ENCODE measurements at regions not wholly inside any gene's neighbourhood (a gene's known extent, or its start where the extent isn't known, plus 50 kb on each side); places are given as distances from the start of the nearest gene placed in this dataset.

DNA sequence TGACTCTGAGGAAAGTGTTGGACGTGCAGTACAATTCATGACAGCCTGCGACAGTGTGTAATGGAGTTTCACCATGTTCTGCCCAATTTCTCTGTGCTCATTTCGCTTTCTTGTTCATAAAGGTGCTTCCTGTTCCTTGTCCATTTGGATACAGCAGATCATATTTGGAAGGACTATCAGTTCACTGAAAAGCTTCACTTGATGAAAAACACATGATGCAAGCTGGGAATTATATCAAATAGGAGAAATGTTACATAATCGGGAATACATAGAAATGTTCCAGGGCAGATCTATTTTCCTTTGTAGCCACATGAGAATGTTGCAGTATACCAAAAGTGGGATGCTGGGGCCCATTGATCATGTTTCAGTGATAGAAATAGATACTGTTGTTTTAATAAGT lies 266.3 kb upstream of the SLC14A2 start:
- no peak overlapping the region for H3K4me3 ChIP-seq (ENCODE audit: low read depth, low read length, poor library complexity, severe bottlenecking)
- no peaks in the 10 kb centered on the region for H3K79me2 ChIP-seq (ENCODE audit: insufficient read depth, low read depth, low read length)
- no peak overlapping the region for H3K4me2 ChIP-seq (ENCODE audit: low read length)
- no peaks in the 10 kb centered on the region for H4K20me1 ChIP-seq (ENCODE audit: insufficient read depth, low read length)
- H3K4me1 ChIP-seq (ENCODE audit: insufficient read depth, low read length, poor library complexity, severe bottlenecking): no peaks in the 10 kb centered on the region
- no peak overlapping the region for H2AFZ ChIP-seq (ENCODE audit: low read length)
- ChIA-PET POLR2A (no interaction called here), CTCF (ENCODE audit: unreplicated experiment) (no interaction called here)
- BruUV-seq (replicated peaks): no TSS peak
- H3K36me3 ChIP-seq (ENCODE audit: insufficient read depth, low read length): no peaks in the 10 kb centered on the region
- DNase-seq (ENCODE audit: low spot score): no peak
- H3K9me2 ChIP-seq (ENCODE audit: insufficient read depth, low read length): no peaks in the 10 kb centered on the region
- no peak overlapping the region for H3K27ac ChIP-seq (ENCODE audit: low read depth, low read length, poor library complexity, severe bottlenecking)
- intact Hi-C loops (cut with micrococcal nuclease; ENCODE audit: unreplicated experiment): no loop called here
- no peaks in the 10 kb centered on the region for H3K9me3 ChIP-seq (ENCODE audit: low read length)
- no peak for TF ChIP-seq EZH2phosphoT487 (IDR thresholded peaks at IDR 0.05; ENCODE audit: borderline replicate concordance, low read depth, low read length)
- TF ChIP-seq, protein P1, sequence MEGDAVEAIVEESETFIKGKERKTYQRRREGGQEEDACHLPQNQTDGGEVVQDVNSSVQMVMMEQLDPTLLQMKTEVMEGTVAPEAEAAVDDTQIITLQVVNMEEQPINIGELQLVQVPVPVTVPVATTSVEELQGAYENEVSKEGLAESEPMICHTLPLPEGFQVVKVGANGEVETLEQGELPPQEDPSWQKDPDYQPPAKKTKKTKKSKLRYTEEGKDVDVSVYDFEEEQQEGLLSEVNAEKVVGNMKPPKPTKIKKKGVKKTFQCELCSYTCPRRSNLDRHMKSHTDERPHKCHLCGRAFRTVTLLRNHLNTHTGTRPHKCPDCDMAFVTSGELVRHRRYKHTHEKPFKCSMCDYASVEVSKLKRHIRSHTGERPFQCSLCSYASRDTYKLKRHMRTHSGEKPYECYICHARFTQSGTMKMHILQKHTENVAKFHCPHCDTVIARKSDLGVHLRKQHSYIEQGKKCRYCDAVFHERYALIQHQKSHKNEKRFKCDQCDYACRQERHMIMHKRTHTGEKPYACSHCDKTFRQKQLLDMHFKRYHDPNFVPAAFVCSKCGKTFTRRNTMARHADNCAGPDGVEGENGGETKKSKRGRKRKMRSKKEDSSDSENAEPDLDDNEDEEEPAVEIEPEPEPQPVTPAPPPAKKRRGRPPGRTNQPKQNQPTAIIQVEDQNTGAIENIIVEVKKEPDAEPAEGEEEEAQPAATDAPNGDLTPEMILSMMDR (conservative IDR thresholded peaks at IDR 0.05; ENCODE audit: low read length): no peak

GRCh38 chr18:45349467-45349866 lies 265.8 kb upstream of the SLC14A2 start:
- intact Hi-C loops (cut with micrococcal nuclease; ENCODE audit: unreplicated experiment): no loop called here
- Histone ChIP-seq H3K4me2 (ENCODE audit: low read length) (no peak overlapping the region), H4K20me1 (ENCODE audit: insufficient read depth, low read length) (no peaks in the 10 kb centered on the region), H2AFZ (ENCODE audit: low read length) (no peak overlapping the region), H3K79me2 (ENCODE audit: insufficient read depth, low read depth, low read length) (no peaks in the 10 kb centered on the region), H3K27ac (ENCODE audit: low read depth, low read length, poor library complexity, severe bottlenecking) (no peak overlapping the region), H3K4me3 (ENCODE audit: low read depth, low read length, poor library complexity, severe bottlenecking) (no peak overlapping the region), H3K4me1 (ENCODE audit: insufficient read depth, low read length, poor library complexity, severe bottlenecking) (no peaks in the 10 kb centered on the region), H3K9me2 (ENCODE audit: insufficient read depth, low read length) (no peaks in the 10 kb centered on the region), H3K9me3 (ENCODE audit: low read length) (no peaks in the 10 kb centered on the region), H3K36me3 (ENCODE audit: insufficient read depth, low read length) (no peaks in the 10 kb centered on the region)
- TF ChIP-seq EZH2phosphoT487 (IDR thresholded peaks at IDR 0.05; ENCODE audit: borderline replicate concordance, low read depth, low read length): no peak
- TF ChIP-seq, protein P1 (conservative IDR thresholded peaks at IDR 0.05; ENCODE audit: low read length): no peak
- ChIA-PET POLR2A (no interaction called here), CTCF (ENCODE audit: unreplicated experiment) (no interaction called here)
- BruUV-seq (replicated peaks): no TSS peak
- no peak for DNase-seq (ENCODE audit: low spot score)

DNA sequence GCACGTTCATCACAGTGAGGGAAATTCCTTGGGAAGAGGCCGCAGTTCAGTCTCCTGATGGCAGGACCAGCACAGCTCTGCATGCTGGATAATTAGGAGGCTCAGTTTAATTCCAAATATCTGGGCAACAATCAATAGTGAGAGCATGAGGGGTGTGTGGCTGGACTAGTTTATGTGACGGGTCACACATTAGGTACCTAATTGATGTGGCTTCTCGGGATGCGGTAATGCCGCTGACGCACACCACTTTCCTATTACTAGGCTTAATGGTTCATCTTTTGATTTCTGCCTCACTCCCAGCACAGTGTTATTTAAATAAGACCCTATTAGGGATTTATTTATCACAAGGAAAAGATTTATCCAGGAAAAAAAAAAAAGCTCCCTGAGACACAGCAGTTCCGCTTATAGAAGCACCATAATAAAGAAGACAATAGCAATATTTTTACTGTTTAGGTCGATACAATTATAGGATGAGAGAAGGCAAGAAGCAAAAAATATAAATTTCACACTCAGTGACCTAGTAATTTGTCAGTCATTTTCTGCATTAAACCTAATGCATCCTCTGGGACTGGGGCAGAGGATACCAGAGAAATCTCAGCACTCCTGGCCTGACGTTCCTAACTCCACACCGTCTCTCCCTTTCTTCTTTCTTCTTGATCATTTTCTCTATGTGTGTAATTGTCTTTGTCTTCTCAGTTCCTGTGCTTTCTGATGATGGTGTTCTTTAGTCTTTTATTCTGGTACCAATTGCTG lies 264.7 kb upstream of the SLC14A2 start:
- ChIA-PET CTCF (ENCODE audit: unreplicated experiment) (no interaction called here), POLR2A (interaction anchor here (0.5 kb wide), 1 partner anchor 792 kb away, joined by 3 read pairs; no protein-coding TSS in a partner anchor)

More for the DNA sequence above, 264.7 kb upstream of the SLC14A2 start:
- intact Hi-C loops (cut with micrococcal nuclease; ENCODE audit: unreplicated experiment): no loop called here
- H3K4me2 ChIP-seq (ENCODE audit: low read length): no peak overlapping the region
- no peak for TF ChIP-seq EZH2phosphoT487 (IDR thresholded peaks at IDR 0.05; ENCODE audit: borderline replicate concordance, low read depth, low read length)
- TF ChIP-seq, protein P1 (conservative IDR thresholded peaks at IDR 0.05; ENCODE audit: low read length): no peak
- H3K9me2 ChIP-seq (ENCODE audit: insufficient read depth, low read length): no peaks in the 10 kb centered on the region
- no peaks in the 10 kb centered on the region for H3K9me3 ChIP-seq (ENCODE audit: low read length)
- H3K79me2 ChIP-seq (ENCODE audit: insufficient read depth, low read depth, low read length): no peaks in the 10 kb centered on the region
- no peak overlapping the region for H3K4me3 ChIP-seq (ENCODE audit: low read depth, low read length, poor library complexity, severe bottlenecking)
- H3K36me3 ChIP-seq (ENCODE audit: insufficient read depth, low read length): no peaks in the 10 kb centered on the region
- no peak overlapping the region for H2AFZ ChIP-seq (ENCODE audit: low read length)
- BruUV-seq (replicated peaks): no TSS peak
- H3K4me1 ChIP-seq (ENCODE audit: insufficient read depth, low read length, poor library complexity, severe bottlenecking): no peaks in the 10 kb centered on the region
- DNase-seq (ENCODE audit: low spot score): no peak
- H4K20me1 ChIP-seq (ENCODE audit: insufficient read depth, low read length): no peaks in the 10 kb centered on the region
- no peak overlapping the region for H3K27ac ChIP-seq (ENCODE audit: low read depth, low read length, poor library complexity, severe bottlenecking)
